Stimulated activated naive B cell treated with anti-CD40 and anti-IgM and Interleukin-4, amounts not matched to agents 10 μg/mL and 1 μg/mL and 100 μg/mL, for 72 hours (primary cell): ENCODE measurements at regions not wholly inside any gene's neighbourhood (a gene's known extent, or its start where the extent isn't known, plus 50 kb on each side); places are given as distances from the start of the nearest gene placed in this dataset.
"Not testable (repeated sequence)": the region's sequence is repeated elsewhere in the genome, so short reads cannot be mapped to it uniquely, and the experiment has no call there.

Experiments used
- ATAC-seq, 2 donors: fragments of 150-1000 bp; cut with Tn5 transposase; replicated peaks; 2 replicates each; pipeline ENCODE4 v1.10.0; 2021; ENCODE audit warnings: moderate library complexity in 1 of 2
- DNase-seq: peaks from one replicate; pipeline ENCODE4 v3.0.0; 2021
- H3K27ac Mint-ChIP-seq: one replicate; pipeline ENCODE4 v1.8.0; 2022; ENCODE audit warnings: mild to moderate bottlenecking, mixed read lengths
- H3K27me3 Mint-ChIP-seq, 2 donors: one replicate each; pipeline ENCODE4 v1.8.0; 2022; ENCODE audit warnings: mixed read lengths in 2 of 2
- H3K36me3 Mint-ChIP-seq, 2 donors: one replicate each; pipeline ENCODE4 v1.8.0; 2022; ENCODE audit warnings: mixed read lengths in 2 of 2, mild to moderate bottlenecking in 1 of 2
- H3K4me1 Mint-ChIP-seq, 2 donors: one replicate each; pipeline ENCODE4 v1.8.0; 2022; ENCODE audit warnings: mixed read lengths in 2 of 2, mild to moderate bottlenecking in 1 of 2
- H3K4me3 Mint-ChIP-seq, 2 donors: one replicate each; pipeline ENCODE4 v1.8.0; 2022; ENCODE audit warnings: mild to moderate bottlenecking in 2 of 2, mixed read lengths in 2 of 2, moderate library complexity in 1 of 2
- H3K9me3 Mint-ChIP-seq, 2 donors: one replicate each; pipeline ENCODE4 v1.8.0; 2022; ENCODE audit warnings: mixed read lengths in 2 of 2, mild to moderate bottlenecking in 1 of 2

GRCh38 chr18:1751249-1751648, 820.1 kb downstream of the METTL4 start:
- DNase-seq: no peak
- Mint-ChIP-seq H3K27me3 (peaks cover 0 to 4% of the 10 kb centered on the region in 2 donors), H3K36me3 (no peaks in the 10 kb centered on the region), H3K4me3 (no peak overlapping the region), H3K9me3 (no peaks in the 10 kb centered on the region), H3K4me1 (no peaks in the 10 kb centered on the region), H3K27ac (no peak overlapping the region)
- ATAC-seq: no peak

- no peaks in the 10 kb centered on the region for H3K36me3 Mint-ChIP-seq
- no peak overlapping the region for H3K4me3 Mint-ChIP-seq
- ATAC-seq (no peak), DNase-seq (no peak)
- H3K9me3 Mint-ChIP-seq: peaks cover 0 to 3% of the 10 kb centered on the region in 2 donors
- H3K27ac Mint-ChIP-seq: no peak overlapping the region
- no peaks in the 10 kb centered on the region for H3K4me1 Mint-ChIP-seq
- no peaks in the 10 kb centered on the region for H3K27me3 Mint-ChIP-seq
Measured at GRCh38 chr18:1760901-1761300, 810.4 kb downstream of the METTL4 start.

GRCh38 chr18:1774261-1774660, 797.0 kb downstream of the METTL4 start:
- Mint-ChIP-seq H3K4me1 (no peaks in the 10 kb centered on the region), H3K27ac (no peak overlapping the region), H3K4me3 (no peak overlapping the region), H3K27me3 (no peaks in the 10 kb centered on the region), H3K36me3 (no peaks in the 10 kb centered on the region), H3K9me3 (peaks cover 0 to 6% of the 10 kb centered on the region in 2 donors)
- ATAC-seq (no peak), DNase-seq (no peak)

GRCh38 chr18:1777843-1778242, 793.5 kb downstream of the METTL4 start:
- Mint-ChIP-seq H3K4me1 (no peaks in the 10 kb centered on the region), H3K9me3 (peaks cover 0 to 6% of the 10 kb centered on the region in 2 donors), H3K27ac (no peak overlapping the region), H3K27me3 (no peaks in the 10 kb centered on the region), H3K36me3 (no peaks in the 10 kb centered on the region), H3K4me3 (no peak overlapping the region)
- no peak for DNase-seq
- no peak for ATAC-seq

GRCh38 chr18:1778496-1779178, 792.7 kb downstream of the METTL4 start:
- no peaks in the 10 kb centered on the region for H3K4me1 Mint-ChIP-seq
- no peaks in the 10 kb centered on the region for H3K27me3 Mint-ChIP-seq
- peaks cover 0 to 6% of the 10 kb centered on the region in 2 donors for H3K9me3 Mint-ChIP-seq
- no peak overlapping the region for H3K27ac Mint-ChIP-seq
- DNase-seq: no peak
- no peaks in the 10 kb centered on the region for H3K36me3 Mint-ChIP-seq
- ATAC-seq: no peak
- H3K4me3 Mint-ChIP-seq: no peak overlapping the region

GRCh38 chr18:1779587-1779986, 791.7 kb downstream of the METTL4 start:
- Mint-ChIP-seq H3K27ac (no peak overlapping the region), H3K4me3 (no peak overlapping the region), H3K36me3 (no peaks in the 10 kb centered on the region), H3K9me3 (peaks cover 0 to 6% of the 10 kb centered on the region in 2 donors), H3K4me1 (no peaks in the 10 kb centered on the region), H3K27me3 (no peaks in the 10 kb centered on the region)
- ATAC-seq: no peak
- no peak for DNase-seq

GRCh38 chr18:1784113-1784512, 787.2 kb downstream of the METTL4 start:
- Mint-ChIP-seq H3K36me3 (no peaks in the 10 kb centered on the region), H3K4me3 (no peak overlapping the region), H3K27ac (no peak overlapping the region), H3K4me1 (no peaks in the 10 kb centered on the region), H3K9me3 (peaks cover 4 to 5% of the 10 kb centered on the region in 2 donors), H3K27me3 (no peaks in the 10 kb centered on the region)
- ATAC-seq (no peak), DNase-seq (no peak)

GRCh38 chr18:1785980-1786379, 785.3 kb downstream of the METTL4 start:
- H3K27ac Mint-ChIP-seq, H3K36me3 Mint-ChIP-seq, ATAC-seq, H3K4me1 Mint-ChIP-seq, H3K9me3 Mint-ChIP-seq, DNase-seq, H3K4me3 Mint-ChIP-seq, H3K27me3 Mint-ChIP-seq: not testable (repeated sequence)

GRCh38 chr18:1796636-1797035, 774.7 kb downstream of the METTL4 start:
- Mint-ChIP-seq H3K4me3 (no peak overlapping the region), H3K27ac (no peak overlapping the region), H3K27me3 (no peaks in the 10 kb centered on the region), H3K4me1 (no peaks in the 10 kb centered on the region), H3K9me3 (peaks cover 0 to 1% of the 10 kb centered on the region in 2 donors), H3K36me3 (no peaks in the 10 kb centered on the region)
- ATAC-seq (no peak), DNase-seq (no peak)

- H3K9me3 Mint-ChIP-seq: peaks cover 0 to 1% of the 10 kb centered on the region in 2 donors
- no peaks in the 10 kb centered on the region for H3K36me3 Mint-ChIP-seq
- no peak for ATAC-seq
Measured at GRCh38 chr18:1797235-1797634, 774.1 kb downstream of the METTL4 start.

GRCh38 chr18:1805521-1805920, 765.8 kb downstream of the METTL4 start:
- H3K4me3 Mint-ChIP-seq: no peak overlapping the region
- ATAC-seq: no peak
- H3K36me3 Mint-ChIP-seq: no peaks in the 10 kb centered on the region
- no peaks in the 10 kb centered on the region for H3K9me3 Mint-ChIP-seq
- H3K27me3 Mint-ChIP-seq: no peaks in the 10 kb centered on the region
- H3K4me1 Mint-ChIP-seq: no peaks in the 10 kb centered on the region
- no peak overlapping the region for H3K27ac Mint-ChIP-seq
- no peak for DNase-seq

More at GRCh38 chr18:1797235-1797634, 774.1 kb downstream of the METTL4 start:
- no peak for DNase-seq
- Mint-ChIP-seq H3K27me3 (no peaks in the 10 kb centered on the region), H3K27ac (no peak overlapping the region), H3K4me3 (no peak overlapping the region), H3K4me1 (no peaks in the 10 kb centered on the region)

GRCh38 chr18:1806884-1807615, 764.3 kb downstream of the METTL4 start:
- Mint-ChIP-seq H3K4me3 (no peak overlapping the region), H3K36me3 (no peaks in the 10 kb centered on the region), H3K4me1 (no peaks in the 10 kb centered on the region), H3K9me3 (peaks cover 0 to 5% of the 10 kb centered on the region in 2 donors), H3K27me3 (no peaks in the 10 kb centered on the region), H3K27ac (no peak overlapping the region)
- no peak for DNase-seq
- no peak for ATAC-seq

GRCh38 chr18:1811282-1811681, 760.0 kb downstream of the METTL4 start:
- ATAC-seq (no peak), DNase-seq (no peak)
- no peak overlapping the region for H3K4me3 Mint-ChIP-seq
- peaks cover 0 to 7% of the 10 kb centered on the region in 2 donors for H3K9me3 Mint-ChIP-seq
- H3K4me1 Mint-ChIP-seq: no peaks in the 10 kb centered on the region
- no peak overlapping the region for H3K27ac Mint-ChIP-seq
- no peaks in the 10 kb centered on the region for H3K36me3 Mint-ChIP-seq
- no peaks in the 10 kb centered on the region for H3K27me3 Mint-ChIP-seq

- no peaks in the 10 kb centered on the region for H3K36me3 Mint-ChIP-seq
- no peaks in the 10 kb centered on the region for H3K9me3 Mint-ChIP-seq
- H3K27me3 Mint-ChIP-seq: peaks cover 0 to 6% of the 10 kb centered on the region in 2 donors
- no peak for DNase-seq
- no peak overlapping the region for H3K4me3 Mint-ChIP-seq
- no peaks in the 10 kb centered on the region for H3K4me1 Mint-ChIP-seq
- H3K27ac Mint-ChIP-seq: no peak overlapping the region
- no peak for ATAC-seq
Measured at GRCh38 chr18:1825296-1825695, 746.0 kb downstream of the METTL4 start.

GRCh38 chr18:1840878-1841277, 730.4 kb downstream of the METTL4 start:
- no peaks in the 10 kb centered on the region for H3K36me3 Mint-ChIP-seq
- ATAC-seq: no peak

More at GRCh38 chr18:1840878-1841277, 730.4 kb downstream of the METTL4 start:
- no peaks in the 10 kb centered on the region for H3K27me3 Mint-ChIP-seq
- no peak for DNase-seq
- peaks cover 0 to 7% of the 10 kb centered on the region in 2 donors for H3K9me3 Mint-ChIP-seq
- no peaks in the 10 kb centered on the region for H3K4me1 Mint-ChIP-seq
- H3K27ac Mint-ChIP-seq: no peak overlapping the region
- H3K4me3 Mint-ChIP-seq: no peak overlapping the region
